ENCODE measurements at regions not wholly inside any gene's neighbourhood (a gene's known extent, or its start where the extent isn't known, plus 50 kb on each side); places are given as distances from the start of the nearest gene placed in this dataset.

DNA sequence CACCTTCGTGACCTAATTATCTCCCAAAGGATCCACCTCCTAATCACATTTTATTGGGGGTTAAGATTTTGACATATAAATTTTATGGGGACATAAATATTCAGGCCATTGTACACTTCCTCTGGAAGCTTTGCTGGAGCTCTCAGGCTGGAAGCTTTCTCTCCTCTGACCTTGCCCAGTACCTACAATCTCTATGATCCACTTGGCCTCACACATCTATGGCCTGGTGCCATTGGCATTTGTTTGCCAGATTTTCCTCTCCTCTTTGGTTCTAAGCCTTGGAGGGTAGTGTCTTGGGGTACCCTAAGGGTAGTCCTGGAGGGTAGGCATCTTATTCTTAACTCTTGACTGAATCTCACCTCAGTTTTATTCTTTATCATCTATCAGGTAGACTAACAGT, 79.0 kb downstream of the HLX start:
- intact Hi-C loops (cut with DNase I; ENCODE audit: low total_unique reads): no loop called here
- TF ChIP-seq, protein P1, sequence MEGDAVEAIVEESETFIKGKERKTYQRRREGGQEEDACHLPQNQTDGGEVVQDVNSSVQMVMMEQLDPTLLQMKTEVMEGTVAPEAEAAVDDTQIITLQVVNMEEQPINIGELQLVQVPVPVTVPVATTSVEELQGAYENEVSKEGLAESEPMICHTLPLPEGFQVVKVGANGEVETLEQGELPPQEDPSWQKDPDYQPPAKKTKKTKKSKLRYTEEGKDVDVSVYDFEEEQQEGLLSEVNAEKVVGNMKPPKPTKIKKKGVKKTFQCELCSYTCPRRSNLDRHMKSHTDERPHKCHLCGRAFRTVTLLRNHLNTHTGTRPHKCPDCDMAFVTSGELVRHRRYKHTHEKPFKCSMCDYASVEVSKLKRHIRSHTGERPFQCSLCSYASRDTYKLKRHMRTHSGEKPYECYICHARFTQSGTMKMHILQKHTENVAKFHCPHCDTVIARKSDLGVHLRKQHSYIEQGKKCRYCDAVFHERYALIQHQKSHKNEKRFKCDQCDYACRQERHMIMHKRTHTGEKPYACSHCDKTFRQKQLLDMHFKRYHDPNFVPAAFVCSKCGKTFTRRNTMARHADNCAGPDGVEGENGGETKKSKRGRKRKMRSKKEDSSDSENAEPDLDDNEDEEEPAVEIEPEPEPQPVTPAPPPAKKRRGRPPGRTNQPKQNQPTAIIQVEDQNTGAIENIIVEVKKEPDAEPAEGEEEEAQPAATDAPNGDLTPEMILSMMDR (IDR thresholded peaks at IDR 0.05 in 4 of 5, conservative IDR thresholded peaks at IDR 0.05 in 1 of 5): no peak
- no peak for TF ChIP-seq POLR2A (IDR thresholded peaks at IDR 0.05)
- no peak for ATAC-seq

DNA sequence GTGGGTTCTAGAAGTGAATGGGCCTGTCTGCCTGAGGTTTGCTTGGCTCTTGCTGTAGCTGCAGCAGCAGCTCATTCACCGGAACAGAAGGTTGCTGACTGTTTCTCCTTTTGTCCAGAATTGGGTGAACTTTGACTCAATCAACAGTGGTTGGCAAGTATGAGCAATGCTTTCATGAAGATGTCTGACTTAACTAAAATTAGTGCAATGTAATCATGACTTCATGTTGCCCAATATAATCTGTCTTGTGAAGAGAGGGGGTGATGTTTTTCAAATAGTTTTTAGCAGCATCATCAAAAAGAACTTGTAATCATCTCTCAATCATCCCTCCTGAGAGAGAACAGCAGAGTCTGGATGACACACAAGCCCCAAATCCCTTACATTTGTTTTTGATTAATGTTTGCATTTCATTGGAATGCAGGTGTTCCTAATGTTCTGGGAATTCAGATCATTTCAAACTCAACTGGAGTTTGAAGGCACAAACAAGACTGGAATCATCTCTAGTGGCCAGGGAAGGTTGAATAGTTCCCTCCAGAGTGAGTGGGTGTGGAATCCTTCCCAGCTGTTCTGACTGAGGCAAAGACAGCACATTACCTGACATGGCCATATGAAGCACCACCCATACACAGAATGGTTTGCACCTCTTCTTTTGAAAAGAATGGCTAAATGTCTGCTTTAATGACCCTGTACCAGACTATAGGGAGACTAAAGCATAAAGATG, 82.9 kb downstream of the HLX start:
- H3K9me3 ChIP-seq: peaks cover 0 to 10% (median 0%) of the 10 kb centered on the region in 3 donors
- ATAC-seq (peak in 1 of 2 donors; percentile 53), DNase-seq (no peak)
- no peak overlapping the region for H3K4me3 ChIP-seq
- TF ChIP-seq, protein P1 (IDR thresholded peaks at IDR 0.05 in 4 of 5, conservative IDR thresholded peaks at IDR 0.05 in 1 of 5): no peak
- TF ChIP-seq POLR2A (IDR thresholded peaks at IDR 0.05): no peak
- no peaks in the 10 kb centered on the region for H3K27me3 ChIP-seq
- intact Hi-C loops (cut with DNase I; ENCODE audit: low total_unique reads): no loop called here
- in situ Hi-C loops (cut with MboI; ENCODE audit: low sequenced_read_pairs in 4 of 4): no loop called here
- no peaks in the 10 kb centered on the region for H3K4me1 ChIP-seq
- no peak overlapping the region for H3K27ac ChIP-seq
- H3K36me3 ChIP-seq: no peaks in the 10 kb centered on the region

More for the DNA sequence above, 79.0 kb downstream of the HLX start:
- no peaks in the 10 kb centered on the region for H3K27me3 ChIP-seq
- no peak for DNase-seq
- H3K27ac ChIP-seq: no peak overlapping the region
- no peaks in the 10 kb centered on the region for H3K9me3 ChIP-seq
- H3K4me3 ChIP-seq: no peak overlapping the region
- no peaks in the 10 kb centered on the region for H3K36me3 ChIP-seq
- H3K4me1 ChIP-seq: no peaks in the 10 kb centered on the region
- in situ Hi-C loops (cut with MboI; ENCODE audit: low sequenced_read_pairs in 4 of 4): no loop called here

DNA sequence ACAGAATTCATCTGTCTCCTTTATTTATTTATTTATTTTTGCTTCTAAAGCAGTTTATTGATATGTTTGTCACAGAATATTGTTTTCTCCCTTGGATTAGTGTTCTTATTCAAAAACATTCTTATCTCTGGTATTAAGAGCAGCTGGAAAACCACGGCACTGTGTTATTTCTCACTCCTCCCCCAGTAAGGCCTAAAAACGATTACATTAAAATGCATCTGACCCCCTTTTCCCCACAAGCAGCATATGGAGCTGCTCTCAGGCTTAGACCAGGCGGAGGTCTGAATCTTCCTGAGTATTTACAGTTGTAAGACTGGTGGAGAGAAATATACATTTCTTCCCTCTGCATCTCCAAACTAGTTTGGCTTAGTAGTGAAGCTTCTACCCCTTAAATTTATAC, 86.8 kb downstream of the HLX start:
- Histone ChIP-seq H3K4me3 (no peak overlapping the region), H3K36me3 (no peaks in the 10 kb centered on the region), H3K9me3 (peaks cover 0 to 10% (median 0%) of the 10 kb centered on the region in 3 donors), H3K27me3 (no peaks in the 10 kb centered on the region), H3K27ac (no peak overlapping the region), H3K4me1 (no peaks in the 10 kb centered on the region)
- in situ Hi-C loops (cut with MboI; ENCODE audit: low sequenced_read_pairs in 4 of 4) (no loop called here), intact Hi-C loops (cut with DNase I; ENCODE audit: low total_unique reads) (no loop called here)
- ATAC-seq (no peak), DNase-seq (no peak)
- TF ChIP-seq POLR2A (IDR thresholded peaks at IDR 0.05): no peak
- TF ChIP-seq, protein P1 (IDR thresholded peaks at IDR 0.05 in 4 of 5, conservative IDR thresholded peaks at IDR 0.05 in 1 of 5): no peak

DNA sequence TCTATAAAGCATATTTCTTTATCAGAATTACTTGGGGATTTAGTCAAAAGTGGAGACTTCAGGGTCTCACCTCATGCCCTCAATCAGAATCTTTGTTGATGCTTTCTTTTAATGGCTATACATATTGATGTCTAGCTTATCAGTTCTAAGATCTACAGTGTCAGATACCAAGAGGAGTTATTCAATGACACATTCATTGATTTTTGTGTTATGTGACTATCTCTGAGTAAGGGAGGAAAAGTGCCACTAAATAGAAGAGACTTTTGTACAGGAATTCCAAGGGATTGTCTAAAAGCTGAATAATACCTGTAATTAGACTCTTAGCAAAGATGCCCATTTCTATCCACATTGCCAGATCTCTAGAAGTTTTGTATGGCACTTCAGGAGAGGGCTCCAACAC, 87.2 kb downstream of the HLX start:
- in situ Hi-C loops (cut with MboI; ENCODE audit: low sequenced_read_pairs in 4 of 4): no loop called here
- Histone ChIP-seq H3K4me1 (no peaks in the 10 kb centered on the region), H3K27me3 (no peaks in the 10 kb centered on the region), H3K27ac (no peak overlapping the region), H3K4me3 (no peak overlapping the region), H3K36me3 (no peaks in the 10 kb centered on the region), H3K9me3 (peaks cover 0 to 10% (median 0%) of the 10 kb centered on the region in 3 donors)
- ATAC-seq (no peak), DNase-seq (no peak)
- no peak for TF ChIP-seq POLR2A (IDR thresholded peaks at IDR 0.05)
- TF ChIP-seq, protein P1 (IDR thresholded peaks at IDR 0.05 in 4 of 5, conservative IDR thresholded peaks at IDR 0.05 in 1 of 5): no peak
- intact Hi-C loops (cut with DNase I; ENCODE audit: low total_unique reads): no loop called here
